Upper lobe of left lung (tissue), 6 donors: ENCODE measurements at regions not wholly inside any gene's neighbourhood (a gene's known extent, or its start where the extent isn't known, plus 50 kb on each side); places are given as distances from the start of the nearest gene placed in this dataset.

ENCODE experiments used
- ATAC-seq, 2 donors: fragments of 200-7000 bp; cut with Tn5 transposase; one replicate each; pipeline ENCODE4 v1.9.1; 2022; ENCODE audit warnings: mild to moderate bottlenecking in 2 of 2, moderate library complexity in 2 of 2; ENCODE audit not compliant: low FRiP score in 2 of 2
- DNase-seq, 2 donors: peaks; one replicate each; pipeline ENCODE4 v3.0.0-alpha.2; 2019 to 2020
- H3K27ac ChIP-seq, 4 donors: fragments of 200-600 bp; sonication (generic); one replicate each; pipeline ENCODE4 v1.5.1; 2016 to 2019
- H3K27me3 ChIP-seq, 4 donors: fragments of 200-600 bp; sonication (generic); one replicate each; pipeline ENCODE4 v1.5.1; 2017 to 2019
- H3K36me3 ChIP-seq, 4 donors: fragments of 200-600 bp; sonication (generic); one replicate each; pipeline ENCODE4 v1.5.1; 2016 to 2019
- H3K4me1 ChIP-seq, 4 donors: fragments of 200-600 bp; sonication (generic); one replicate each; pipeline ENCODE4 v1.5.1; 2018 to 2019
- H3K4me3 ChIP-seq, 4 donors: fragments of 200-600 bp; sonication (generic); one replicate each; pipeline ENCODE4 v1.5.1; 2017 to 2019; ENCODE audit warnings: mild to moderate bottlenecking in 2 of 4, moderate library complexity in 1 of 4
- H3K9me3 ChIP-seq, 4 donors: fragments of 200-600 bp; sonication (generic); one replicate each; pipeline ENCODE4 v1.5.1; 2018 to 2019
- EP300 ChIP-seq, 4 donors: sonication (generic); formaldehyde crosslinking; IDR thresholded peaks; one replicate each; pipeline ENCODE4 v1.5.1; 2017; ENCODE audit warnings: antibody characterized with exemption in 4 of 4, control low read depth in 2 of 4
- POLR2A ChIP-seq, 4 donors: fragments of 450-650 bp; IDR thresholded peaks; one replicate each; pipeline ENCODE4 v1.5.1; 2016 to 2017; ENCODE audit warnings: antibody characterized with exemption in 4 of 4, mild to moderate bottlenecking in 2 of 4
- POLR2AphosphoS5 ChIP-seq, 2 donors: sonication (generic); formaldehyde crosslinking; IDR thresholded peaks; one replicate each; pipeline ENCODE4 v1.5.1; 2017; ENCODE audit warnings: antibody characterized with exemption in 2 of 2
- WGBS, 2 donors: methylation state at CpG; one replicate each; pipeline ENCODE4 v1.1.5; 2017 to 2018; 5-methylcytosine and 5-hydroxymethylcytosine counted together
- TF ChIP-seq, protein P1 (sequence below), 6 experiments: fragments of 450-650 bp in 4 of 6; fragments of 200-600 bp in 2 of 6; sonication (generic) in 2 of 6; IDR thresholded peaks; one replicate each; pipeline ENCODE4 v1.5.1; 2016 to 2019; ENCODE audit warnings: antibody characterized with exemption in 6 of 6
- donor health status: DM: no; HTN: no; CAD: no; lungs with moderate emphysema.
- donor health status: DM: no; HTN: yes; CAD: no; lungs with severe emphysema.

GRCh38 chr14:101466456-101467180 is 94.7 kb upstream of the DIO3 start:
- no peaks in the 10 kb centered on the region for H3K36me3 ChIP-seq
- H3K9me3 ChIP-seq = no peaks in the 10 kb centered on the region
- TF ChIP-seq, protein P1, sequence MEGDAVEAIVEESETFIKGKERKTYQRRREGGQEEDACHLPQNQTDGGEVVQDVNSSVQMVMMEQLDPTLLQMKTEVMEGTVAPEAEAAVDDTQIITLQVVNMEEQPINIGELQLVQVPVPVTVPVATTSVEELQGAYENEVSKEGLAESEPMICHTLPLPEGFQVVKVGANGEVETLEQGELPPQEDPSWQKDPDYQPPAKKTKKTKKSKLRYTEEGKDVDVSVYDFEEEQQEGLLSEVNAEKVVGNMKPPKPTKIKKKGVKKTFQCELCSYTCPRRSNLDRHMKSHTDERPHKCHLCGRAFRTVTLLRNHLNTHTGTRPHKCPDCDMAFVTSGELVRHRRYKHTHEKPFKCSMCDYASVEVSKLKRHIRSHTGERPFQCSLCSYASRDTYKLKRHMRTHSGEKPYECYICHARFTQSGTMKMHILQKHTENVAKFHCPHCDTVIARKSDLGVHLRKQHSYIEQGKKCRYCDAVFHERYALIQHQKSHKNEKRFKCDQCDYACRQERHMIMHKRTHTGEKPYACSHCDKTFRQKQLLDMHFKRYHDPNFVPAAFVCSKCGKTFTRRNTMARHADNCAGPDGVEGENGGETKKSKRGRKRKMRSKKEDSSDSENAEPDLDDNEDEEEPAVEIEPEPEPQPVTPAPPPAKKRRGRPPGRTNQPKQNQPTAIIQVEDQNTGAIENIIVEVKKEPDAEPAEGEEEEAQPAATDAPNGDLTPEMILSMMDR (IDR thresholded peaks at IDR 0.05) = no peak
- TF ChIP-seq POLR2AphosphoS5 (IDR thresholded peaks at IDR 0.05) (no peak), EP300 (IDR thresholded peaks at IDR 0.05) (no peak), POLR2A (IDR thresholded peaks at IDR 0.05) (no peak)
- no peaks in the 10 kb centered on the region for H3K27me3 ChIP-seq
- ATAC-seq (no peak), DNase-seq (no peak)
- WGBS, 2 donors = 85 to 88% methylated on average over 13 to 17 of the region's 17 CpGs
- H3K27ac ChIP-seq = no peak overlapping the region
- no peak overlapping the region for H3K4me3 ChIP-seq
- no peaks in the 10 kb centered on the region for H3K4me1 ChIP-seq

DNA sequence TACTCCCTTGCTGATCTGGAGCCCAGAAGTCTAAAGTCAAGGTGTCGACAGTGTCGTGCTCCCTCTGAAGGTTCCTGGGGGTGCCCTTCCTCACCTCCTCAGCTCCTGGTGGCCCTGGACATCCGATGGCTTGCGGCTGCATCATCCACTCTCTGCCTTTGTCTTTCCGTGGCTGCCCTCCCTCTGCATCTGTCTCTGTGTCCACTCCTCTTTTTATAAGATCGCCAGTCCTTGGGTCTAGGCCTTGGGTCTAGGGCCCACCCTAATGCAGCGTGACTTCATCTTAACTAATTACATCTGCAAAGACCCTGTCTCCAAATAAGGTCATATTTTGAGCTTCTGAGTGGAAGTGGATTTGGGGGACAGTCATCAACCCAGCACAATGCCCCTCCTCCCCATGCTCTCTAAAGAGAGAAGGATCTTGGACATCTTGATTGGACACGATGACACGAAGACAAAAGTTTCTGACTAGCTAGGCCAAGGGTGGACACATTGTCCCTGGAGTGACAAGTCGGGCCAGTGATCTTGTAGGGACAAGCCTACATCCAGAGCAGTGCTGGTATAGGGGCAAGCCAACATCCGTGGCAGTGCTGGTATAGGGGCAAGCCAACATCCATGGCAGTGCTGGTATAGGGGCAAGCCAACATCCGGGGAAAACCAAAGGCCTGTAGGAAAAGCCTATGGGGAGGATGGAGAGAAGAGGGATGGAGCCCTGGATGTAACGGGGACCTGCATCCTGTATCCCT is 93.9 kb upstream of the DIO3 start:
- ATAC-seq (no peak), DNase-seq (no peak)
- Histone ChIP-seq H3K4me1 (no peaks in the 10 kb centered on the region), H3K27me3 (no peaks in the 10 kb centered on the region), H3K27ac (no peak overlapping the region), H3K4me3 (no peak overlapping the region), H3K9me3 (no peaks in the 10 kb centered on the region), H3K36me3 (no peaks in the 10 kb centered on the region)
- TF ChIP-seq, protein P1 (IDR thresholded peaks at IDR 0.05) = no peak
- TF ChIP-seq POLR2A (IDR thresholded peaks at IDR 0.05) = no peak
- TF ChIP-seq POLR2AphosphoS5 (IDR thresholded peaks at IDR 0.05) = no peak
- TF ChIP-seq EP300 (IDR thresholded peaks at IDR 0.05) = no peak
- WGBS, 2 donors = 94 to 96% methylated on average over 13 of the region's 13 CpGs

- H3K4me1 ChIP-seq = peaks cover 0 to 3% (median 0%) of the 10 kb centered on the region in 4 donors
- ATAC-seq (no peak), DNase-seq (no peak)
- no peaks in the 10 kb centered on the region for H3K27me3 ChIP-seq
- H3K27ac ChIP-seq = no peak overlapping the region
- H3K9me3 ChIP-seq = no peaks in the 10 kb centered on the region
- H3K36me3 ChIP-seq = no peaks in the 10 kb centered on the region
- 79 to 83% methylated on average over 4 to 25 of the region's 25 CpGs for WGBS, 2 donors
- TF ChIP-seq POLR2AphosphoS5 (IDR thresholded peaks at IDR 0.05) (no peak), EP300 (IDR thresholded peaks at IDR 0.05) (no peak), POLR2A (IDR thresholded peaks at IDR 0.05) (no peak)
- TF ChIP-seq, protein P1 (IDR thresholded peaks at IDR 0.05) = no peak
- no peak overlapping the region for H3K4me3 ChIP-seq
Measured at GRCh38 chr14:101469382-101470247, 91.7 kb upstream of the DIO3 start.

GRCh38 chr14:101470266-101470665 is 91.0 kb upstream of the DIO3 start:
- 80 to 82% methylated on average over 8 to 12 of the region's 12 CpGs for WGBS, 2 donors
- no peak overlapping the region for H3K4me3 ChIP-seq
- H3K27me3 ChIP-seq = no peaks in the 10 kb centered on the region
- H3K9me3 ChIP-seq = no peaks in the 10 kb centered on the region
- H3K27ac ChIP-seq = no peak overlapping the region
- H3K4me1 ChIP-seq = peaks cover 1 to 9% (median 4%) of the 10 kb centered on the region in 4 donors
- ATAC-seq (no peak), DNase-seq (no peak)
- H3K36me3 ChIP-seq = no peaks in the 10 kb centered on the region
- TF ChIP-seq, protein P1 (IDR thresholded peaks at IDR 0.05) = no peak
- no peak for TF ChIP-seq EP300 (IDR thresholded peaks at IDR 0.05)
- no peak for TF ChIP-seq POLR2A (IDR thresholded peaks at IDR 0.05)
- no peak for TF ChIP-seq POLR2AphosphoS5 (IDR thresholded peaks at IDR 0.05)
